NOMO-1 treated with DMSO at 0.1 percent for 48 hours (cell line): ENCODE measurements at regions not wholly inside any gene's neighbourhood (a gene's known extent, or its start where the extent isn't known, plus 50 kb on each side); places are given as distances from the start of the nearest gene placed in this dataset.
"Not testable (repeated sequence)": the region's sequence is repeated elsewhere in the genome, so short reads cannot be mapped to it uniquely, and the experiment has no call there.

Experiments
- DNase-seq: peaks from one replicate; lab custom pipeline; 2025; ENCODE audit not compliant: unreplicated experiment; lab: John Stamatoyannopoulos, UW

GRCh38 chr7:51640841-51641240 is 324.2 kb upstream of the COBL start:
- DNase-seq, result no peak

DNA sequence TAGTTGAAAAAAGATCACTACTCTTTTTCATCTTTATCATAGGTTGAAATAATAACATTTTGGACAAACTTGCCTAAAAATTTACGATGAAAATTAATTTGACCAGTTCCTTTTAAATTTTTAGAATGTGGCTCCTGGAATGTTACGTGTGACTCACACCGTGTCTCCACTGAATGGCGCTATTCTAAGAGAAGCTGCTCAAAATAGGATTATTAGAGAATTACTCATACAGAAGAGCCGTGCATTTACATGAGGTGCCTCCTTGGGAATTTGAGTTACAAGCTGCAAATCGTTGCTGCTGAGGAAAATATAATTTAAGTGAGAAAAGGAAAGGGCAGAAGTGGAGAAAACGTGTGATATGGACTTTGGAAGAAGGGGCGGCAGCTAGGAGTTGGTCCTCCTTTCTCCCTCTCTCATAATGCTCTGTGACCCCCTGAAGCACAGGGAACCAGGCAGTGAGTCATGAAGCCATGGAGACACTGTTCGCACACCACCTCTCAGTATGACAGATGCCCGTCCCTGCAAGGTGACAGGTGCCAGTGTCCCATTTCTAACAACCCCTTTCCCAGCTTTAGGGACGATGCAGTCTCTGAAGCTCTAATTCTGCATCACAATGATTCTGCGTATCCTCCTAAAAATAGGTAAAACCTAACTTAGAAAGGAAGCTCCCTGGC is 323.2 kb upstream of the COBL start:
- no peak for DNase-seq

DNA sequence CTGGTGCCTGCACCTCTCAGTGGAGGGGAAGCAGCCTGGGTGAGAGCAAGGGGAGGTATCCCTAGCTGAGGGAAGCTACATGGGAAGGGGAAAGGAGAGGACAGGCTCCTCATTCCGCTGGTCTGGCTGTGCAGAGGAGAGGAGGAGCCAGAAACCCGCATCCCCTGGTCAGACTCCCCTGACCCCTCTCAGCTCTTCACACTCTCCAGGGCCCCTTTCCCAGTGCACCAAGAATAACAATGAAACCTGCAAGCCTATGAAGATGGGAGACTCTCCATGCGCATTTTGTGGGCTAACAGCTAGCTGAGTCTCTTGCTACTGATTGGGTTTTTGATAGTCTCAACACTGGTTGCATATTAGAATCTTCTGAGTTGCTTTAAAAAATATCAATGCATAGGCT is 319.9 kb upstream of the COBL start:
- DNase-seq, result no peak

- DNase-seq, result no peak
Measured at GRCh38 chr7:51635775-51636174, 319.2 kb upstream of the COBL start.

DNA sequence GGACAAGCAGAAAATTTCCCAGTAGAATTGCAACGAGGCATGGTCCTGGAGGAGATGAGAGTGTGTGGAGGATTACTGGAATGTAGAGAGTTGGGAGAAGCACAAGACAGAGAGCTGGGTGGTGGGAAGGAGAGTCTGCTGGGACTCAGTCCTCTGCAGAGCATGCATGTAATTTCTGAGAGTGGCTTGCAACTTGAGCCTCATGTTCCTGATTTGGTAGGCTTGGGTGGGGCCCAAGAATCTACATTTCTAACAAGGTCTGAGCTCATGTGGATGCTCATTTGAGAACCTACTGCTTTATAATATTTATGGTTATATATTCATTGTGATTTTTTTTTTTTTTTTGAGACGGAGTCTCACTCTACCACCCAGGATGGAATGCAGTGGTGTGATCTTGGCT is 317.9 kb upstream of the COBL start:
- DNase-seq, result no peak

GRCh38 chr7:51634025-51634424 is 317.4 kb upstream of the COBL start:
- DNase-seq, result no peak

GRCh38 chr7:51633596-51633995 is 317.0 kb upstream of the COBL start:
- DNase-seq, result no peak

GRCh38 chr7:51633006-51633405 is 316.4 kb upstream of the COBL start:
- DNase-seq, result no peak

- DNase-seq, result no peak
Measured at GRCh38 chr7:51630933-51631332, 314.3 kb upstream of the COBL start.

- DNase-seq, result no peak
Measured at GRCh38 chr7:51629206-51629605, 312.6 kb upstream of the COBL start.

- DNase-seq, result no peak
Measured at GRCh38 chr7:51621956-51622355, 305.3 kb upstream of the COBL start.

DNA sequence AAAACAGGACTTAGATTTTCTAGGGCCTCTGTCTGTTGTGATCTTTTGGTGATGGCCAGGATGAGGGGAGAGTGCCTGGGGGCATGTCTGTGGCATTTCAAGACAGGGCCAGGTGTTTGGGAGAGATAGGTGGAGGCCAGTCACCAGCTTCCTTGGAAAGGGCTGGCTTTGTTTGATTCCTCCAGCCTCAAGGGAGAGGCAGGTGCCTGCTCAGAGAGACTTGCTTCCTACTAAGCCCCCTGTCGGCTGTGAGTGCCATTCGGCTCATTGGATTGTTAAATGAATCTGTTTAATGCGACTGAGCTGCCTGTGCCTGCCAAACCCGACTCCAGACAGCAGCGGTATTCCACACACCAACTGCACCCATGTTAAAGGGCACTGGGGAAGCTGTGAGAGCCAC is 304.1 kb upstream of the COBL start:
- DNase-seq, result no peak

- no peak for DNase-seq
Measured at GRCh38 chr7:51619880-51620279, 303.3 kb upstream of the COBL start.

- DNase-seq, result no peak
Measured at GRCh38 chr7:51617686-51618085, 301.1 kb upstream of the COBL start.

GRCh38 chr7:51613911-51614357 is 297.3 kb upstream of the COBL start:
- DNase-seq, result no peak

DNA sequence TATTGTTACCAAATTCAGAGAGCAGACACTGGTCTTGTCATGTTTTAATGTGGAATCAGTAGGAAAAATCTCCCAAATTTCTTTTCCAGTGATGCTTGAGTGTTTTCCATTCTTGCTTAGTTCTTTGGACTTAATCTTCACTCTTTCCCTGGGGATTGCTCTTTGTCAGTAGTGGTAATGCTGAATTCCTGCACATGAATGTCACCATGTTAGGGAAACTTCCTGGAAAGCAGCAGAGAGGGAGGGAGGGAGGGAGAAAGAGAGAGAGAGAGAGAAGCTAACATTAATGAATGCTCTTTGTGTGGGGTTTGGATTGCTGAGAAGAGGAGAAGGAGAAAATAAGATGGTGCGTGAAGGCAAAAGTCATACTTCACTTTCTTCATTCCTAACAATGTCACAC is 295.3 kb upstream of the COBL start:
- DNase-seq, result no peak

DNA sequence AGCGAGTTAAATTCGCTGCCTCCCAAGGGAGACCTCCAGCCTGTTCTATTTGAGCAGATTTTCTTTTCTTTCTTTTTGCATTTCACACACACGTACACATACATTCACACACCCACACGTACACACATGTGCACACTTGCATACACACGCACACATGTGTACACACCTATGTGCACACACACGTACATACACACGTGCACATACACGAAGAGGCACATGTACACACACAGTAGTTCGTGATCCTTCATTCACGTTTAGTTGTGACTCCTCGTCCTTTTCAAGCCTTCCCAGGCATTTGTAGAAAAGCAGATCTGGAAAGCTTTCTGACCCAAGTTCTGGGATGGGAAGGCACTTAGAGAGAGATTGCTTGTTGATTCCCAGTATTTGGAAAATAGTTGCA is 290.8 kb upstream of the COBL start:
- no peak for DNase-seq

DNA sequence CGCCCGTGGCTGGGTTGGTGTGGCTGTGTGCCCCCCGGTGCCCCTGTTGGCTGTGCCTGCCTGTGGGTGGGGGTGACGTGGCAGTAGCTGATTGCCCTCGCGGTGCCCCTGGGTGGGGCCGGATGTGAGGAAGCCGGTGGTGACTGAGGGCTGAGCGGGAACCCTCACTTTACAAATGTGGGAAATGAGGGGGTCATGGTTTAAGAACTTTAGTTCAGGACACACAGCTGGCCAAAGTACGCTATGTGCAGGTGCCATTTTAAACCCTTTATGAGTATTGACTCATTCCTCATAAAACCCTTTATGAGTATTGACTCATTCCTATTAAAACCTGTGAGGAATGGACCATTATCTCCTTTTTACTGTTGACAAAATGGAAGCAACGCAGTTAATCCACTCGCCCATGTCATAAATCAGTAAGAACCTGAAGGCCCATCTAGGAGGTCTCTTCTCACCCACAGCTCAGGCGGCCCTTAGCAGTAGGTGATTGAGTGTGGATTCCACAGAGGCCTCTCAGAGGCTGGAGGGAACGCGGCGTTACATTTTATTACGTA is 290.1 kb upstream of the COBL start:
- no peak for DNase-seq

DNA sequence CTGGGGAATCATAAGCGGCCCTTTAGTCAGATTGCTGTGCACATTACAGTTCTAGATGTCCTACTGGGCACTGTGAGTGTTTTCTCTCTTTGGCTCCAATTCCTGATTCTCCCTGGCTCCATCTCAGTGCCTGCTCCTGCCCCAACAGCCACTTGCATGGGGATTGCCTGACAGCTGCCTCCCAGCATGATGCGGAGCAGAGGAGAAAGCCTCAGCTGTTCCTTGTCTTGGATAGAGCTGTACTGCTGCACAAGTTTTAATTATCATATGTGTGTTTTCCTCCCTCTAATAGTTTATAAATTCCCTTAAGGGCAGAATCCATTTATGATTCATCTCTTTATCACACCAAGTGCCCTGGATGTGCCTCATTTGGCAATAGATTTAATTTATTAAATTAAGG is 285.8 kb upstream of the COBL start:
- DNase-seq, result no peak

DNA sequence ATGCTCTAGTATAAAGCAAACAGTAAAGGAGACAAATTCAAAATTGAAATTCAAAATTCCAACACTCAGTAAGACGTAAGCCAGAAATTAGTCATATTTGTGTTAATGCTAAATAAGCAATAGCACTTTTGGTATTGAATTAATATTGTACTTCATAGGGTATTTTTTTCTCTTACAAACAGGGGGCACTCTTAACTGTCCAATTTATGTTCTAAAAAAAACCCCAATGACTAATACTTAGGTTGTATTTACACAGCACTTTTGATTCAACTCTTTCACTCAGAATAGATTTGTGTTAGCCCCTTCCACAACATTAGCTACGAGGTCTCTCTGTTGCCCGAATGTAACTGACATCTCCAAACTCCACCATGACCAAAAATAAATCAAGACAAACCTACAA is 284.9 kb upstream of the COBL start:
- DNase-seq, result no peak

DNA sequence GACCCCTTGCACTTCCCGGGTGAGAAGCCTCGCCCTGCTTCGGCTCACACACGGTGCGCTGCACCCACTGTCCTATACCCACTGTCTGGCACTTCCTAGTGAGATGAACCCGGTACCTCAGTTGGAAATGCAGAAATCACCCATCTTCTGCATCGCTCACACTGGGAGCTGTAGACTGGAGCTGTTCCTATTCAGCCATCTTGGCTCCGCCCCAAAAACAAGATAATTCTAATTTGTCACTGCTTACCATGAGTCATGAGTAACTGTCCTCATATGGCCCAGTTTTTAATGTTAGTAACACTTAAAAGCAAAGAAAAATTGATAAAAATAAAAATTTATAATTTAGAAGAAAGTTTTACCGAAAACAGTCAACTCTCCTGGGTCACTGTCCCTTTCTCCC is 283.3 kb upstream of the COBL start:
- not testable (repeated sequence) for DNase-seq

- DNase-seq, result no peak
Measured at GRCh38 chr7:51593628-51594027, 277.0 kb upstream of the COBL start.
